ENCODE measurements at regions not wholly inside any gene's neighbourhood (a gene's known extent, or its start where the extent isn't known, plus 50 kb on each side); places are given as distances from the start of the nearest gene placed in this dataset.
"Not testable (repeated sequence)": the region's sequence is repeated elsewhere in the genome, so short reads cannot be mapped to it uniquely, and the experiment has no call there.

DNA sequence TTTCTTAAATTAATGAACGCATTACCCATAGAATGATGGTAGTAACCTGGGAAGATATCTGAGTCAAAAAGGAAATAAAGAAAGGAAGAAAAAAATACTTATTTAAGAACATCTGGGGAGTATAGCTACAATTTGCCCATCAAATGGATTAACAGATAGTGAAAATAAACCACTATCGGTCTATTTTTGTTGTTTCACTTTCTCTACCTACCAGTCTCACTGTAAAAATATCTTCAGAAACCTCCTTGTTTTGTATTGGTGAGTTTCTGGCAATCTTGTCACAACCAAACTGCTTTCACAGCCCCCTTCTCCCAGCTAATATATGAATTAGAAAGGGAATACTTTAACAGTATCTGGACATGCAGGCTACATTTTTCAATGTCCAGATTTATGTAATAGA lies 783.5 kb downstream of the STPG2 start:
- DNase-seq (ENCODE audit: low read depth) = no peak

DNA sequence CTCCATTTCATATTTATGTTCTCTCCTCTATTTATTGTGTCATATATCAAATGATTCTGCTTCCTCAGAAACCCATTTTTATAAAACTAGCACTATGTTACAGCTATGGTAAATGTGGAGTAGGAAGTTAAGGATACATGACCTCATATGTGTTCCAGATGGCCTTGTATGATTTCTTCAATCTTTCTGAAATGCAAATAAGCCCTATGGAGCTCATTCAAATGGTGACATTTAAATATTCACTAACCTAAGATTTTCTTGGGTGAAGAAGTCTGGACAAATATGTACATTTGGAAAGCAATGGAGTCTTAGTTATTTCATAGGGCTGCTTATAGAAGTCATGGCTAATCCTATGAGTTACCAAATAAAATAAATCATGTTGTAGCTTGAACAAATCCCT lies 782.5 kb downstream of the STPG2 start:
- DNase-seq (ENCODE audit: low read depth) = no peak

DNA sequence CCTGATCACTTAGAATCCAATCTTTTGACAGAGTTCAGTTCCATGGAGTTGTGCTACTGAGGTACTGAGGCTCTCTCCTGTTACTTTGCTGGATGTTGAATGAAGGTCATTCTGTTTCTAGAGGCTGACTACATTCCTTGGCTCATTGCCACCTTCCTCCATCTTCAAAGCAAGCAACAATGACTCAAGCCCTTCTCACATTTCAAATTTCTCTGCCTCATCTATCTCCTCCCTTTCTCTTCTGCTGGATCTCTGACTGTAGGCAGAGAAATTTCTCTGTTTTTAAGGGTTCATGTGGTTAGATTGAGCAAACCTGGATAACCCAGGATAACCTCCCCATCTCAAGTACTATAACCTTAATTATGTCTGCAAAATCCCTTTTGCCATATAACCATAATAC lies 775.4 kb downstream of the STPG2 start:
- peak; percentile 47 for DNase-seq (ENCODE audit: low read depth)

DNA sequence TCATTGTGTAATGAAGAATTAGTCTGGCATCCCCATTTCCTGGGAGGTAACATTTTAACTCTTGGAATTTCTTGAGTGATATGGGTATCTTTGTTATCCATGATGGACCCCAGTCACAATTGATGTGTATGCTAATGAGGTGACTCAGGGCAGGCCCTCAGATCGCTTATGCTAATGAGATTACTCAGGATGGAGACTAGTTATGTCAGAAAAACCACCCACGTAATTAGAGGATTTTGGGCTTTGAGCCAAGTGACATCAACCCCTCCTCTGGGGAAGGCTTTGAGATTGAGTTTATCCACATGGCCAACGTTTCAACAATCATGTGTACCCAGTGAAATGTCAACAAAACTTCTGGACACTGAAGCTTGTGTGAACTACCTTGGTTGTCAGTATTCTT lies 772.7 kb downstream of the STPG2 start:
- DNase-seq (ENCODE audit: low read depth) = no peak

DNA sequence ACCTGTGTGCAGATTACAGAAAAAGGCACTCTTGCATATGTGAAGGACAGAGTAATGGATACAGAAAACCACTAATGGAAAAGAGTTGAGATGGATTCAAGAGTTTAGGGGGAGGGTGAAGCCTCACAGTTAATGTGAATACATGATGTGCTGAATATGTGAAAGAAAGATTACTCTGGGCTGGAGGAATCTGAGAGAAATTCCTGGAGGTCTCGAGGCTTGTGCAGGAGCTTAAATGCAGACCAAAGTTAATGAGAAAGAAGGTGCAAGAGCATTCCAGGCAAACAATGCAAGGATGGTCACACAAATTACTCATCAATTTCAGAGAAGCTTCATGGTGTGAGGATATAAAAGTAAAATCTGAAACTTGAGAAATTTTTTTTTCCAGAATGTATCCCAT lies 768.8 kb downstream of the STPG2 start:
- no peak for DNase-seq (ENCODE audit: low read depth)

DNA sequence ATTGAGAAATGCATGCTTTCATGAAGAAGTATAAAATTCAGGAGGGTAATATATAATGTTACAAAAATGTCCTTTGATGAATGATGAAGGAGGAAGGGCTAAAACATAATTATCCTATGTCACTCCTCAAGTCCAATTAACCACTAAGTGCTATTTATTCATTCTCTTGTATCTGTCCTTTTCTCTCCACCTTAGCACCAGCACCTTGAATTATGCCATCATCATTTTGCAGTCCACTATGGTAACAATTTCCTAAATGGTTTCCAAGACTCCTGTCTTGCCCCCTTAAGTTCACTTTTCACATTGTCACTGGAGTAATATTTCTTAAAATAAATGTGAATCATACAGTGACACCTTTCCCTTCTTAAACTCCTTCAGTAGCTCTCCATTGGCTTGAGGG lies 756.3 kb downstream of the STPG2 start:
- no peak for DNase-seq (ENCODE audit: low read depth)

DNA sequence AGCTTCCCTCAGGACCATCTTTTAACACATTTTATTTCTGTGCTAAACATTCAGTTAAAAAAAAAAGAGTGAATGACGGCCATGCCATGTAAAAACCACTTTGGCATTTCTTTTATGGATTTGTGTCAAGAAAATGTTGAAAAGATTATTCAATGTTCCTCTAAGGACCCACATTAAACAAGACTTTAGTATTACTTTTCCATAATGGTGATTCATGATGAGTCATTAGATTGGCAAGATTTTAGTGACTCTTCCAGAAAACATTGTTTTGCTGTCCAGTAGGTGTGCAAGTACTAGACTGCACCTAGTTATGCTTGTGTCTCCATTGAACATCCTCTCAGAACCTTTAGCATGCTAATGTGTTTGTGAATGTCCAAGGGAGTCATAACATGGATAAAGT lies 748.6 kb downstream of the STPG2 start:
- DNase-seq (ENCODE audit: low read depth) = peak; percentile 10

DNA sequence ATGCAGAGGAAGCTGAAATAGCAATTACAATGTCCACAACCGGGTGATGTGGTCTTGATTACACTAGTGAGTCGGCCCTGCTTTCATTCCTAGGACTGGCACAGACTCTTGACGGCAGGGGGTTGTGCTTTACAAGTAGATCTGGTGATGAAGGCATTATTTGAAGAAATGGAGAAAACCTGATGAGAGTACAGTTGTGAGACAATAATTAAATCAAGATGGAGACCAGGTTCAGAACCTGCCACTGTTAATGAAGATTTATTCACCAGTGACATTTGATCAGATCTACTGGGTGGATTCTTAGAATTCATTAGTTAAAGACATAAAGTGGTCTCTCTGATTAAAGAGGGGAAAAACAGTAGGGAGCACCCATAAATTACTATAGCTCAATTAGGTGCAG lies 747.2 kb downstream of the STPG2 start:
- peak; percentile 1 for DNase-seq (ENCODE audit: low read depth)

DNA sequence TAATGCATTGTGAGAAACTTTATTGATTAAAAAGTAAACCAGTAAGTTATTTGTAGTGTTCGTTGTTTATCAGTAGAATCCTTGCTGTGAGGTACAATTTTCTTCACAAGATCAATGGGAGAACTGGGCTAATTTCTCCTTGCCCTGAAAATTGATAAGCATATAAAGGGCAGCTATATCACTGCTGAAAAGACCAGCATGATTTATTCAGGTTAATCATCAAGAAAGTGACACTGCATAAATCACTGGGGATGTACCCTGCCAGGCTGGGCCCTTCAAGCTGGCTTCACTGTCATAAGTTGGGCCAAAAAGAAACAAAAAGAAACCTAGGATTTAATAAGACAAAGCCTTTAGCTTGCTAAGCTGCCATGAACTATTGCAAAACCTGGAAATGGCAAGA lies 746.7 kb downstream of the STPG2 start:
- DNase-seq (ENCODE audit: low read depth) = no peak

DNA sequence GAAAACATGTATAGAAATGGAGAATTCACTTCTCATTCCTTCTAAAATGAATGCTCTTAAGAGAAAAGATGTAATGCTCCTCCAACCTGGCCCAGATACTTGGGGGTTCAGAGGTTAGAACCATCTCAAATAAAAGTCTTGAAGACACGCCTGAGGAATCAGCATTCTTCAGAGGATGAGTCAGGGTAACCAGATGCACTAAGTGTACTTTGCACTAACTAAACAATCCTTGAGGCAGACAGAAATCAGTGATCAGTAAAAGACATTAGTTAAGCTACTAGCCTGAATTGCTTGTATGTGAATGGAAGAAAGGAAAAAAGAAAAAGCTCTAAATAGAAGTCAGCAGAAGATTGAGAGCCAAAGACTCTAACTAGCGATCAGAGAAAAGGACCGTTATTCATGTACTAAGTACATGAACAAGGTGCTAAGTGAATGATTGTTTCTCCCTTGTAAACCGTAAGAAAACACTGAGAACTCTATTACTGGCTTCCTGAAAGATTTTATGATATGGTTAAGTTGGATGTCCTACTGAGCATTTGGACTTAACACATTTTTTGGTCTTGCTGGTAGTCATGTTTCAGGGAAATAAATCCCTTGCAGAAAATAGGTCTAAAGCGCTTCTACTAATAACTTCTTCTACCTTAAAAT lies 738.3 kb downstream of the STPG2 start:
- DNase-seq (ENCODE audit: low read depth) = peak; percentile 3

DNA sequence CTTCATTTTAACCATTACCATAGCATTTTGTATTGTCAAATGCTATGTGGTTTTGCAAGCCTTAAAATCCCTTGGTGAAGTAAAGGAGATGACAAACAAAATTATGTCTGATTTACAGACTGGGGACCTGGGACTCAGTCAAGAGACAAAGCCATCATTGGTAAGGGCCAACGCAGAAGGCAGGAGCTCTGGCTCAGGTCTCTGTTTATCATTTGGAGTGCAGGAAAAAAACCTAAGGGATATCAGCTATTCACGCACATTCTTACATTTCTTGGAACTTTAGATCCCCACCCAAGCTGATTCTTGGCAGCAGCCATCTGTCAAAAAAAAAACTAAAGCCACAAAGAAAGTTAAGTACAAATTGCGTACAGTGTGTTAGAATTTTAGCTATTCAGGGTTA lies 731.9 kb downstream of the STPG2 start:
- DNase-seq (ENCODE audit: low read depth) = no peak

DNA sequence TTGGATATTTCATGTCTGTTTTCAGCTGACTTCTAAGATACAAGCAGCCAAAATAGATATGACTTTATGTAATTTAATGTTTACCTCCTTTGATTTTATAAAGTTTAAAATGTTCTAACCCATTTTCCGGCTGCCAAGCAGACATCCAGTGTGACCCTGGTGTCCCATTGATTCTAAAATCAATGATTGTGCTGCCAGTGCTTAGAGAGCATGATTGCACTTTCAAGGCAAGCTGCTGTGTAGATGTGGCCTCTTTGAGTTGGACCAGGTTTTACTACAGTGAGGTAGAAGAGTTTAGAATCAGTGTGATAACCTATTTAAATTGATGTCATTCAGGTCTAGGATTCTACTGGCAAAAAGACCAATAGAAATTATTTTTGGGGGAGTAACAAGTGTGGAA lies 730.9 kb downstream of the STPG2 start:
- DNase-seq (ENCODE audit: low read depth) = no peak

DNA sequence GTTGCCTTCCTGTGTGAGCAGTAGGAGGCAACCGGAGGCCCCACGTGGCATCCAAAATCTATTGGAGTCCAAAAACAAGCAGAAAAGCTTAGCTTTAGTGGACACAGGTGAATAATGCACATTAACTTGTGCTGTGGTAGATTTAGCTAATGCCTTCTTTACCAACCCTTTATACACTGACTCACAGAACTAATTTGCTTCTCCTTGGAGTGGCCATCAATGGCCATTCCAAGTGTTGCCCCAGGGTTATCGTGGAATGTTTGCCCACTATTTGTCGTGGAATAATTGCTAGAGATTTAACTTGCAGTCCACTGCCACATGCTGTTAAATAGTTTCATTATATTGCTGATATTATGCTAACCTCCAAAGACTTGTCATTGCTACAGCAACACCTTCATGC lies 729.1 kb downstream of the STPG2 start:
- no peak for DNase-seq (ENCODE audit: low read depth)

DNA sequence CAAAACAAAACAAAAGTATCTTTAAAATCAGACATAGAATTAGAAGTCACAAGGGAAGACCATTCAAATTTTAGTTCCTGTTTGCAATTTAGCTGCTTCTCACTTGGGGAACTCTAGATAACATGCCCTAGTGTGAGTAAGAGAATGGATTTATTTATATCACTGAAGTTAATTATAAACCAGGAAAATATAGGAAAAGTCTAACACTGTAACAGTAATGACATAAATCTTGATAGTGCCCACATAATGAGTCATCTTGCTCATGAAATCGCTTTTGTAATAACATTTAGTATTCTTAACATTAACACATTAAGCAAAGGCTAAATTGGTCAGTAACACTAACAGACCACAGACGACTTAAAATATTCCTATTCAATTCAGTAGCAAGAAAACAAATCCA lies 710.7 kb downstream of the STPG2 start:
- no peak for DNase-seq (ENCODE audit: low read depth)

DNA sequence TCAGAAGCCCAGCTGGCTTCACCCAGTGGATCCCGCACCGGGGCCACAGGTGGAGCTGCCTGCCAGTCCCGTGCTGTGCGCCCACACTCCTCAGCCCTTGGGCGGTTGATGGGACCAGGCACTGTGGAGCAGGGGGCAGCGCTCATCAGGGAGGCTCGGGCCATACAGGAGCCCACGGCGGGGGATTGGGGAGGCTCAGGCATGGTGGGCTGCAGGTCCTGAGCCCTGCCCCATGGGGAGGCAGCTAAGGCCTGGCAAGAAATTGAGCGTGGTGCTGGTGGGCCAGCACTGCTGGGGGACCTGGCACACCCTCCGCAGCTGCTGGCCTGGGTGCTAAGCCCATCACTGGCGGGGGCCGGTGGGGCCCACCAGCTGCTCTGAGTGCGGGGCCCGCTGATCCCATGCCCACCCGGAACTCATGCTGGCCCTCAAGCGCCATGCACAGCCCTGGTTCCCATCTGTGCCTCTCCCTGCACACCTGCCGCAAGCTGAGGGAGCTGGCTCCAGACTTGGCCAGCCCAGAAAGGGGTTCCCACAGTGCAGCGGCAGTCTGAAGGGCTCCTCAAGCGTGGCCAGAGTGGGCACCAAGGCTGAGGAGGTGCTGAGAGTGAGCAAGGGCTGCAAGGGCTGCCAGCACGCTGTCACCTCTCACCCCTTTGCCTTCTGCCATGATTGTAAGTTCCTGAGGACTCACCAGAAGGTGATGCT lies 705.1 kb downstream of the STPG2 start:
- not testable (repeated sequence) for DNase-seq (ENCODE audit: low read depth)

DNA sequence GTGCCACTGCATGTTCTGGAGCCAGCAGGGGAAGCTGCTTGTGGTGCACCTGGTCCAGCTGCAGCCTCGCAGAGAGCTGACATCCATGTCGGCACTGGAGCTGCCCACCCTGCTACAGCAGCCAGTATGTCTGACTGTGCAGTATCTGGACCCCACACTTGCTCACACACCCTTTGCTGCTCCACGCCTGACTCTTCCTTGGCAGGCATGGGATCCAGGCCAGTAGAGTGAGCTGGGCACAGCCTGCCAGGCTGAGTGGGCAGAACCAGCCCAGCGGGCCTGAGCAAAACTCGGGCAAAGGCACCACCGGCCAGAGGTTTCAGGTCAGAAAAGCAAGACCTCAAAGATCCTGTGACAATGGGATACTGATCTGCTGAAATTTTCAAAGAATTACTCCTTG lies 690.1 kb downstream of the STPG2 start:
- no peak for DNase-seq (ENCODE audit: low read depth)

DNA sequence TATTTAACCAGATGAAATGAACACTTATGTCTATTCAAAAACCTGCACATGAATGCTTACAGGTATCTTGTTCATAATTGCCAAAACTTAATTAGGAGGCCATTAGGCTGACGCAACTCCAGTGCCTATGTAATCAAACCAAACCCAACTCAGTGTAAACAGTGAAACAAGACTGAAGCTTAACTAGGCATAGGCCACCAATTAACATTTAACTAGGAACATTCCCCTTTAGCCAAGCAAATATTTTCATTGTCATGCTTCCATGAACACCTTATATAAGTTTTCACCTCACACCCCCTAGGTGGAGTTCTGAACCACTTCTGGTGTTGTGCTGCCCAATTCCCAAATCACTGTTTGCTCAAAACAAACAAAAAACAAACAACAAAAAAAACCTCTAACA lies 686.0 kb downstream of the STPG2 start:
- DNase-seq (ENCODE audit: low read depth) = no peak

DNA sequence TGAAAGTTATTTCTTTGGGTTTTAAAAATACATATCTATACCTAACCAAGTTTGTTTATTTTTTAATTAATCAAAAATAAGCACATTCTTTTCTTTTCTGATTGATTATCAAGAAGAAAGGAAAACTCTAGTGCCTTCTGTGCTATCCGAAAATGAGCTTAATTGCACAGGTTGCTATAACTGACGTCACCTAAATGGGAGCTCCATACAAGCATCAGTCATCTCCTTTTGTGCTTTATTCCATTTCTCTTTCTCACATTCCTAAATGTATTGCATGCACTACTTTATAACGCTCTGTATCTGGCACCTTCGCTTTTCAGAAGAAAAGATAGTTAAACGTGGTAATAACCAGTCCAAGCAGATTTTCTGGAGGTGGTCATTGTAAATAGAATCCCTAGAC lies 675.0 kb downstream of the STPG2 start:
- DNase-seq (ENCODE audit: low read depth) = no peak

DNA sequence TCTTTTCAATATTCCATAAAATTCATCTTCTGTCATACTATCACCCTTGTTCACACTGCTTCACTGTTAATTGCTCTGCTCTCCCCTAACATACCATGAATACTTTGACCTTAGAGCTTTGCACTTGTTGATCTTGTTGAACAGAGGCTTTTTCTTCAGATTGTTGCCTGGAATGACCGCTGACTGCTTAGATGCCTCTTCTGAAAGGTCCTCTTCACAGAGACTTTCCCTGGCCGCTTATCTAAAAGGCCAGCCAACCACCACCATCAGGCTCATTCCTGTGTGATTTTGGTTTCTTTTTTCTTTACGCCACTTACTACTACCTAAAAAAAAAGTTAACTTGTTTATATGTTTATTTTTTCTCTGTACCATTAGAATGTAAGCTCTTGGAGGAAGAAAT lies 667.7 kb downstream of the STPG2 start:
- no peak for DNase-seq (ENCODE audit: low read depth)

DNA sequence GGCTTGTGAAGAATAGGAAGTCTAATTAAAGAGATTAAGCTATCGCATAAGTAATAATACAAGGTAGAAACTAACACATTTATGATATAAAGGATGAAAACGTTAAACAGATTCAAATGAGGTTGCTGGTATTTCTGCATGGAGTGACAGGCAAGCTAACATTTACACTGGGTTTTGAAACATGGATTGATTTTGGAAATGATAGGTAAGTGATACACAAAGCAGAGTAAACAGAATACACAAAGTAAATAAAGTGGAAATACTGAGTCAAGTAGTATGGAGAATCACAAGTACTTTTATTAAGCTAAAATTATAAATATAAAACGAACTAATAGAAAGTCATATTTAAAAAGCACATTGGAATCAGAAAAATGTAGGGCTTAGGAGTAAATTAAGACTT lies 665.3 kb downstream of the STPG2 start:
- DNase-seq (ENCODE audit: low read depth) = no peak

DNA sequence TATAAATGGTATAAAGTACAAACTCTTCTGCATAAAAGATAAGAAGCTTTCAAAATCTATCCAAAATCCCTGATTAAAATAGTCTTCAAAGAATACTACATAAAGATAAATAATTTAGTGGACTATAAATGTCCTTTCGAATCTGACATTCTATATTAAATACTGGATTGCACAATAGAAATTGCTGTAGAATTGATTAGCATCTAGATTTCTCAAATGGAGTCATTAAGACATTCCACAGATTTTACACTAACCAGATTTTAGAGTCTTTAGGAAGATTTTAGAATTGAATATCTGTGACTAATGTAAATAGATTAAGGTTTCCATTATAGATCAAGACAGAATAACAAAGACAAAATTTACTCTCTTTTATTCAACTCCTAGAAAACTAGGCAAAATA lies 663.9 kb downstream of the STPG2 start:
- no peak for DNase-seq (ENCODE audit: low read depth)

DNA sequence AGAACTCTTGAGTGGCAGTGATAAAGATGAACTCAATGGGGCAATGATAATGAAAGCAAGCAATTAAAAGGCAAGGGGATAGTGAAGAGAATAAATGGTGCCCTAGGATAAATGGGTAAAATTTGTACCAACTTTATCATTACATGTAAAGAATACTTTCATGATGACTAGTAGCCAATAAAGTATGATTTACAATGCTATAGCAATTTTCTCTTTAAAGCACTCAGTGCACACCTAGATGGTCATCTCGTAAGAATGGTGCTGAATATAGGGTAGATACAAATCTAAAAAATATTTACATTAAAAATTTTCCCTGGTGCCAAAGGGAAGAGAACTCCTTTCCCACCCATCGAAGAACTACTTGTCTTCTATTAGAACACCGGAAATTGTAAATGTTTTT lies 651.4 kb downstream of the STPG2 start:
- DNase-seq (ENCODE audit: low read depth) = no peak

DNA sequence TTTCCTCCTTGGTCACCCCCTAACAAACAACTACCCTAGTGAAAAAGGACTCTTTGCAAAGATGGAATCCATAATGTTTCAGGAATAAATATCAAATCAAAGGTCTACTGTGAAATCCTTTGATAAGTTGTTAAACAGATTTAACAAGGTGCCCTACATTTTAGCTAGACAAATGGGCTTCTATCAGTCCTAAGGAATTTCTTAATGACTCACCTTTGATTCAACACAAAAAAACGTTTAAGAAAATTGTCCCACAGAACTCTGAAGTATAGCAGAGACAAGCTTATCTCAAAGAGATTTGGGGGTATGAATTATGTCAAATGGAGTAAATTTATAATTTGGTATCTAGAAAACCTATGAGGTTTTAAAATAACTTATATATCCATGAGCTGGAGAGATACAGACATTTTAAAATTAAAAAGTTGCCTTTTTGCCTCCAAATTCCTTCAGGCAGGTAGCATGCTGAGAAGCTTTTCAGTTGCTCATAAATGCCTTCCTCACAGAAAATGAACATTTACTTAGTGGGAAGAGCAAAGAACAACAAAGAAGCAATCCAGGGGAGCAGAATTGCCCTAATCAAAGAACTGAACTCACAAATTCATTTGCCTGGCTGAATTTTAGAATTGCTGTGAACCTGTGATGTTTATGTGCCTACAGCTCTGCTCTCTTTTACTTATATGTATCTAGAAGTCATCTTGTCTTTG lies 649.3 kb downstream of the STPG2 start:
- DNase-seq (ENCODE audit: low read depth) = no peak

Measured in LHCN-M2 (cell line).